ENCODE measurements at regions not wholly inside any gene's neighbourhood (a gene's known extent, or its start where the extent isn't known, plus 50 kb on each side); places are given as distances from the start of the nearest gene placed in this dataset.

DNA sequence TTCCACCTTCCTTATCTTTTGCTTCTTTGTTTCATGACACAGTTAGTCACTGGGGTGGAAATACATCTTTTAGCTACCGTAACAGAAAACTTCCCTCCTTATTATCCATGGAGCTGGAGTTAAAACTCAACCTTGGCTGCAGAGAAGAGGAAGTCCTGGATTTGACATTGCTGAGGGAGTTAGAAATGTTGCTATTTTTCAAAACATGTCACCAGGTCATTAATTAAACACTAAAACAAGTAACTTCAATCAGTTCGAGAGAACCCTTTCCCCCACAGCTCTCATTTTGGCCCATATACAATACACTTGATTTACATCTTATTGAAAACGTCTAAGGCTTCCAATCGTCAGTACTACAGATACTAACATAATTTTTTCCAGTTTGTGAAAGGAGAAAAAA, 237.9 kb upstream of the CD180 start:
- DNase-seq = no peak

DNA sequence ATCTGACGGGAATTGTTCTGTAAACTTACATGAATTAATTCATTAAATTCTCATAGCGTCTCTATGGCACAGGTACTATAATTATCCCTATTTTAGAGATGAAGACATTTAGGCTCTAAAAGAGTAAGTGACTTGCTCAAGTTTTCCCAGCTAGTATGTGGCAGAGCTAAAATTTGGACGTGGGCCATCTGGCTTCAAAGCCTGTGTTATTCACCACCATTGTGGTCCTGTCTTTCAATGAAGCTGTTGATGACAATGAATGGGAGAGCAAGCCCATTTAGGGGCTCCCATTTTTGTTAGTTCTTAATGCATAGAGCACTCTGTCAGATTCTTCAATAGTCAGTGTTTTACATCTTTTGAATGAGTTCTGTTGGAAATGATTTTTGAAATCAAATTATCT, 236.0 kb upstream of the CD180 start:
- no peak for DNase-seq

- no peak for DNase-seq
These were observed 234.6 kb upstream of the CD180 start for GRCh38 chr5:67431191-67431590.

DNA sequence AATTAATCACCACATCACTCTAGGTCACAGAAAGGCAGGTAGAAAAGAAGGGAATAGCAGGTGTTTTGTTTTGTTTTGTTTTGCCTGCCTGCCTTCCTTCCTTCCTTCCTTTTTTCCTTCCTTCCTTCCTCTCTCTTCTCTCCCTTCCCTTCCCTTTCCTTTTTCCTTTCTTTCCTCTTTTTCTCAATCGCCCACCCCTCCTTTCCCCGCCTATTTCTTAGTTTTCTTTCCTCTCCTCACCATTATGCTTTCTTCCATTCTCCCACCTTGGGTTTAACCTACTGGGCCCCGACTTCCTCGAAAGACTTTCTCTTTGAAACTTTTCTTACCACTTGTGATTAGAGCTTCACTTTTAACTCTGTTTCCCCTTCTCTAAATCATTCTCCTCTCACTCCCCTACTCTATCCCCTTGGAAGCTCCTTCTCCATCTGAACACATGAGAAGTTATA, 231.3 kb upstream of the CD180 start:
- no peak for DNase-seq

DNA sequence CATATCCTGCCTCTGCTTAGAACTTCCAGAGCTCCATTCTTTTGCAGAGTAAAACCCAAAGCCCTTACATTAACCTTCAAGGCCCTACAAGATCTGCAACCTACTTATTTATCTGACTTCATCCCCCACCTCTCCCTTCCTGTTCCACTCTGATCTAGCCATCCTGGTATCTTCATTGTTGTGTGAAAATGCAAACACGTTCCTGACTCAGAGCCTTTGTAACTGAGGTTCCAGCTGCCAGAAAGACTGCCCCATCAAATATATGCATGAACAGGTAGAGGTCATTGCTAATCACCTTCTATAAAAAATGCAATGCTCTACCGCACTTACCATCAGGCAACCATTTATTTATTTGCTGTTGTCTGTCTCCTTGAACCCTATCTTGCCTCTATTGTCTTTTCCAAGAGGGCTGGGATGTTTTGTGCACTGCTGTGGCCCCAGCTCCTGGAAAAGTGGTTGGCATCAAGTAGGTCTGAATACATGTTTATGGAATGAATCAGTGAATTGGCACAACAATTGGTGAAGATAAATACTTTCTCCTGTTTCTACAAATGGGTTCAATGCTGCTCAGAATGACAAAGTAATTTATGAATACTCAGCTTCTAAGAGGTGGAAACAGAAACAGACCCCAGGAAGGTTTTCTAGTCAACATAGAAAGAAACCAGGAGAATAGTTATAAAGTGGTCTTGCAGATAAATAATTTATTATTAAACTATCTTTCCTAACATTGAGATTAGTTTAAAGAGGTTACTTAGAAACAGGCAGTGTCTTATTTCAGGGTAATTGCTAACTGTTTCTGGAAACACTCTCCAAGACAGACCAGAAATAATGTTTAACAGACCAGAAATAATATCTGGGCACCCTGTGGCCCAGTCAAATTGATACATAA, 230.6 kb upstream of the CD180 start:
- DNase-seq = no peak

GRCh38 chr5:67425514-67425913, 228.9 kb upstream of the CD180 start:
- no peak for DNase-seq

DNA sequence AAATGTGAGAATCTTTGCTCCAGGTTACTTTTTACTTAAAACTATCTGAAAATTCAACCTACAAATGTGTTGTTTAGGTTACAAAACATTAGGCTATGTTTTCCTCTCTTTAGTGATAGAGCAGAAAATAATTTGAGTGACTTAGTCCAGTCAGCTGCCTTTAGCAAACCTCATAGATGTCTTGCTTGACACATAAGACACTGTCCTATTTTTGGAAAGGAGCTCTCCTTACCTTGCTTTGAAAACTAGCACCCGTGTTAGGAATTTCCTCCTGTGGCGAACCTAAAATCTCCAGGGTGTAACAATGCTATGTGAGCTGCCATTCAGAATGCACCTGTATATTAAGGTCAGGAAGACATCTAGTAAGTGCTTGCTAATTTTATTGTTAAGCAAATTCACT, 221.2 kb upstream of the CD180 start:
- DNase-seq = no peak

GRCh38 chr5:67416986-67417385, 220.4 kb upstream of the CD180 start:
- no peak for DNase-seq

DNA sequence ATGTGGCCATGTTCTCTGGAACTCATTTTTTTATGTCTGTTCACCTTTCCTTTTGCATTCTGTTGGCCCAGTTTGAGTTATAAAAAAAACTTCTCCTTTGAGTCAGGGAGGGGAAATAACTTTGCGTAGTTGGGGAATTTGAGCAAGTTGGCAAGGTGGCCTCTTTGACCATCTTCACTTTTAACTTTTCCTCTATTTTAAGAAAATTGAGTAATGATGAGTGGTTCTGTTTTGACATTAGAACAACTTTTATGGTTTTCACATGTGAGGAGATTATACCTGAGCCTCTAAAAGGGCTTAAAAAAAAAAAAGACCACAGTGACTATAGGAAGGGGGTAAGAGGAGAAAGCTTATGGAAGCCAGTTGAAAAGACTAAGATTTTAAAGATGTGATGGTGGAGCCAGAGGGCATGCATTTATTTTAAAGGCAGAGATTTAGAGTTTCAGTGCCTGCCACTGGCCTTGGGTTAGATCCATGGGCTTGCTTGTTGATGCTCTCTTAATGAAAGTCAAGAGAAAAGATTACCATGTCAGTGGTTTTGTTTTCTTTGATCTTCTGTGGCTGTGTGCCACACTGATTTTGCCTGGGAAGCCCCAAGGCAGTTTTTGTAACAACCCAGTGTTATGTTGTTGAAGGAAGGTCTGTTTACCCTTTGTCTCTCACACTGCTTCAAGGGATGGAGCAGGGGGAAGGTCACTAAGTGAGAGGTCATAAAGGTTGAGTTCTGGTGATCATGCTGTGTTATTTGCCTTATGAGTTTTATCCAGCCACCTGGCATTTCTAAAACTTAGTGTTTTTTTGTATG, 219.7 kb upstream of the CD180 start:
- DNase-seq = no peak

DNA sequence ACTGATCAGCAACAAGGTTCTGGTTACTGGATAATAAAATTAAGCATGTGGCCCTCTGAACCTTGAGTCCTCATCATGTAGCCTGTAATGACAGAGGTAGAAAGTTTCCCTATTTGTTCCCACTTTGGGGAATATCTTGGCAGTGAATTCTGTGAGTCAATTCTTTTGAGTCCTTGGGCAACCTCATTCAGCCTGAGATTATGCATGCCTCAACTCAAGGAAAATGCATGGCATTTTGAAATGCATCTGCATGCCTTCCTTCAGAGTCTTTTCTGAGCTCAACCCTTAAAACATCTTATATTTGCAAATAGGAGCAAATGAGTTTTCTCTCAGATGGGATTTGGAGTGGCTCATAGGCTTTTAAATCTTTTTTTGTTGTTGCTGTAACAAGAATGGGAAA, 218.1 kb upstream of the CD180 start:
- no peak for DNase-seq

DNA sequence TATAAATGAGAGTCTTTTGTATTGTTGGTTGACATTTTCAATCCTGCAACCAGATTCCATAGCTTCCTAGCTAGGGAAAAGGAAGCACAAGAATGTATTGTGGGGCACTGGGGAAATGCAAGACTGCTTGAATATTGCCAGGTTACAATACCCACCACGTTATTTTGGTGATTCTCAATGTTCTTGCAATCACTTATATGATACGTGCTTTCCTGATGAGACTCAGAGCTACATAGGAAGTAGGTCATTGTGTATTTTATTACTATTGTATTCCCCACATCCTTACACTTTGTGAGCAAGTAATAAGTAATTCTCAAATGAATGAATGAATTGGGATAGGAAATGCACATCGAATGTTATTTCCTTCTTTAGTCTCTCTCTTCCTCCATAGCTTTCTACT, 217.1 kb upstream of the CD180 start:
- DNase-seq = no peak

- peak; percentile 35 for DNase-seq
These were observed 212.7 kb upstream of the CD180 start for GRCh38 chr5:67409126-67409777.

GRCh38 chr5:67407979-67408378, 211.4 kb upstream of the CD180 start:
- no peak for DNase-seq

DNA sequence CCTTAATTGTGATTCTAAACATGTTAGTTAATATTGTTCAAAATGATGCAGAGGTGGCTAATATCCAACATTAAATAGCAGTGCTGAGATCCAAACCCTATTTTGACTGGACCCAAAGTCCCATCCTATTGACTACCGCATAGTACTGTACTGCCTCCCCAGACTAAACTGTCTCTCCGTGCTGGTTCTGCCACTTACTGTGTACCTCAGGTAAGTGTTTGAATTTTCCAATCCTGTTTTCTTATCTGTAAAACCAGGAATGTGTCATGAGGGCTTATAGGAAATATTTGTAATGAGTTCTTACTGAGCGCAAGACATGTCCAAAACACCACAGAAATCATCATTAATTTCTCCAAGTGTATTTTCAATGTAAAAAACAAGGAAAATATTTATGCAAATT, 209.2 kb upstream of the CD180 start:
- no peak for DNase-seq

GRCh38 chr5:67405101-67405364, 208.4 kb upstream of the CD180 start:
- DNase-seq = no peak

GRCh38 chr5:67404256-67405100, 207.9 kb upstream of the CD180 start:
- DNase-seq = no peak

DNA sequence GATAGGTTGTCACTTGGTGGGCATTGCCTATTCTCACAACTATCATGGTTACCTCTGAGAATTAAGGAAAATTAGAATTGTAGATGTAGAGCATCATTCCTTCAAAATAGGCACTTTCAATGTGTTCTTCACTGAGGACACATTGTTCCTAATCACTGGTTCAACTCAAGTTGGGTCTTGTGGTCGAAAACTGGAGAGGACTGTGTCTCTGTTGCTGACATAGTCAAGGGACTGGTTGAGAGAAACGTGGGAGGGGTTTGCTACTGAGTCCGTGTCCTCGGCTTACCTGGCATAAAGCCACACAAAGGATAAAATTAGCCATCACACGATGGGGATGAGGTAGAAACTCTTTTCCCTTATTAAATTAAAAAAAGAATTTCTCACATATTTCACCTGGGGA, 205.9 kb upstream of the CD180 start:
- no peak for DNase-seq

- no peak for DNase-seq
These were observed 204.6 kb upstream of the CD180 start for GRCh38 chr5:67401172-67401571.

DNA sequence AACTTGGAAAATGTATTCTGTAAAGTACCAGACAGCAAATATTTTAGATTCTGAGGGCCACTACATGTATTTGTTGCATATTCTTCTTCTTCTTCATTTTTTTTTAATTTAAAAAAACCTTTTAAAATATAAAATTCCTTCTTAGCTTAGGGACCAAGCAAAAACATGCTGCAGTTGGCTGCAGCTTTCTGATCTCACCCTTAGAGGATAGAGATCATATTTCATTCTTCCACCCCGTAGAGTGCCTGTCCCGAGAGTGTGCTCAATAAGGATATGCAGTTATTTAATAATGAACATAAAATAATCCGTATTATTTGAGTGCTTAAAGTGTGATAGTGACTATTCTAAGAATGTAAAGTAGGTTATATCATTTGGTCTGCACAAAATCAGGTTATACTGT, 204.2 kb upstream of the CD180 start:
- DNase-seq = no peak

DNA sequence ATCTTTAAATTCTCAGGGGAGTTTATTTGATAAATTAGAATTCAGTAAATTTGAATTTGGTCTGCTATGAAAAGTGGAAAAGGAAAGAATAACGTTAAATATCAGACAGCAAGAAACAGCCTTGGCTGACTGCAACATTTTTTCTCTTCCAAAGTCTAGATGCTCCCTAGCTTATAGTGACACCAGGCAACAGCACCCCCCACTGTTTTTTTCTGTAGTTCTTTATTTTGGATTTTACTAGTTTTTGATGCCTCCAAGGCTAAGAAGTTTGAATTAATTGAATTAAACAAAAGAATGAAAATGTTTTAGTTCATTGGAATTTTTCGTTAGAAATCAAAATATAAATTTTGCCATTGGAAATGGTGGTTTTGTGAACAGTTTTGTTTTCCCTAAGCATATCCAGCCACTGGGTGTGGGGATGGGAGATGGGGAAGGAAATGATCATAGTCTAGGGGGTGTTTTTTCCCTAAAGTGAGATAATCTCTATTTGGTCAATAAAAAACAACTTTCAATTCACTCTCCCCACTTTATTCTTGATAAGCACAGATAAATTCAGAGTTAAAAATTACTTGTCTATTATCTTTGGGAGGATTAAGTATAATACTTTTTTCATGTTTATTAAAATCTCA, 199.3 kb upstream of the CD180 start:
- DNase-seq = no peak

GRCh38 chr5:67393211-67393610, 196.6 kb upstream of the CD180 start:
- DNase-seq = no peak

GRCh38 chr5:67390935-67391334, 194.3 kb upstream of the CD180 start:
- DNase-seq = no peak

- no peak for DNase-seq
These were observed 186.9 kb upstream of the CD180 start for GRCh38 chr5:67383451-67383850.

All from suppressor macrophage treated with lipopolysaccharide for 4 hours (primary cell).